ENCODE measurements at regions not wholly inside any gene's neighbourhood (a gene's known extent, or its start where the extent isn't known, plus 50 kb on each side); places are given as distances from the start of the nearest gene placed in this dataset.

DNA sequence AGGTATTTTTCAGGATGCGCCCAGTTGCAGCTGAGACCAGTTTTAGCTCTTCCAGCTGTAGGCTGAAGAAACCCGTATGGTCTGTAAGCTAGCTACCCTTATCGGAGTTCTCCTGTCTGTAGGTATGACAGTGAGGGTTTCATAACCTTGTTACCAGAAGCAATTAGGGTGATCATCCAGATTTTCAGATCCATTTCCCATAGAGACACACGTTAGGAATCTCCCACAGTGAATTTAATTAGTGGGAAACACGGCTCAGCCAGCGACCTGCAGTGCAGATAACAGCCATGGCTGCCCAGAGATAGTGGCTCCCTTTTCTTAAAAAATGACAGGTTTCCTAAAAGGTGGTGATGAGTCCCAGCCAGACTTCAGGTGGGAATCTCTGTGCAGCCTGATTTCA is 111.1 kb downstream of the BTBD3 start:
- TF ChIP-seq, protein P1, sequence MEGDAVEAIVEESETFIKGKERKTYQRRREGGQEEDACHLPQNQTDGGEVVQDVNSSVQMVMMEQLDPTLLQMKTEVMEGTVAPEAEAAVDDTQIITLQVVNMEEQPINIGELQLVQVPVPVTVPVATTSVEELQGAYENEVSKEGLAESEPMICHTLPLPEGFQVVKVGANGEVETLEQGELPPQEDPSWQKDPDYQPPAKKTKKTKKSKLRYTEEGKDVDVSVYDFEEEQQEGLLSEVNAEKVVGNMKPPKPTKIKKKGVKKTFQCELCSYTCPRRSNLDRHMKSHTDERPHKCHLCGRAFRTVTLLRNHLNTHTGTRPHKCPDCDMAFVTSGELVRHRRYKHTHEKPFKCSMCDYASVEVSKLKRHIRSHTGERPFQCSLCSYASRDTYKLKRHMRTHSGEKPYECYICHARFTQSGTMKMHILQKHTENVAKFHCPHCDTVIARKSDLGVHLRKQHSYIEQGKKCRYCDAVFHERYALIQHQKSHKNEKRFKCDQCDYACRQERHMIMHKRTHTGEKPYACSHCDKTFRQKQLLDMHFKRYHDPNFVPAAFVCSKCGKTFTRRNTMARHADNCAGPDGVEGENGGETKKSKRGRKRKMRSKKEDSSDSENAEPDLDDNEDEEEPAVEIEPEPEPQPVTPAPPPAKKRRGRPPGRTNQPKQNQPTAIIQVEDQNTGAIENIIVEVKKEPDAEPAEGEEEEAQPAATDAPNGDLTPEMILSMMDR (IDR thresholded peaks at IDR 0.05), result no peak
- no peak for TF ChIP-seq POLR2AphosphoS5 (IDR thresholded peaks at IDR 0.05)
